H9 (cell line): ENCODE measurements at regions not wholly inside any gene's neighbourhood (a gene's known extent, or its start where the extent isn't known, plus 50 kb on each side); places are given as distances from the start of the nearest gene placed in this dataset.

ENCODE experiments used
- DNase-seq: peaks from one replicate; pipeline ENCODE4 v3.0.0-alpha.2; 2017
- H2AFZ ChIP-seq: one replicate; pipeline ENCODE4 v1.6.1; 2013; ENCODE audit warnings: mild to moderate bottlenecking, low read length, control low read depth, moderate library complexity
- H2AK5ac ChIP-seq: 2 replicates; pipeline ENCODE4 v1.6.1; 2013; ENCODE audit warnings: low read length, control low read depth, mixed read lengths; ENCODE audit not compliant: insufficient read length
- H2BK120ac ChIP-seq: one replicate; pipeline ENCODE4 v1.6.1; 2013; ENCODE audit warnings: low read depth, mild to moderate bottlenecking, low read length, control low read depth, inconsistent platforms; ENCODE audit not compliant: poor library complexity, severe bottlenecking
- H2BK12ac ChIP-seq: 2 replicates; pipeline ENCODE4 v1.6.1; 2013; ENCODE audit warnings: low read length, control low read depth, mixed read lengths, low read depth; ENCODE audit not compliant: insufficient read length
- H2BK15ac ChIP-seq: 2 replicates; pipeline ENCODE4 v1.6.1; 2013; ENCODE audit warnings: low read depth, low read length, control low read depth
- H2BK20ac ChIP-seq: one replicate; pipeline ENCODE4 v1.6.1; 2013; ENCODE audit warnings: low read depth, mild to moderate bottlenecking, low read length, control low read depth, inconsistent platforms; ENCODE audit not compliant: poor library complexity, severe bottlenecking
- H2BK5ac ChIP-seq: 2 replicates; pipeline ENCODE4 v1.6.1; 2013; ENCODE audit warnings: low read length, control low read depth, mixed read lengths; ENCODE audit not compliant: insufficient read length
- H3K14ac ChIP-seq: 2 replicates; pipeline ENCODE4 v1.6.1; 2013; ENCODE audit warnings: low read length, control low read depth; ENCODE audit not compliant: insufficient read depth
- H3K18ac ChIP-seq: 2 replicates; pipeline ENCODE4 v1.6.1; 2013; ENCODE audit warnings: low read depth, mild to moderate bottlenecking, mixed read lengths, low read length, control low read depth; ENCODE audit not compliant: insufficient read length
- H3K23ac ChIP-seq: 2 replicates; pipeline ENCODE4 v1.6.1; 2013; ENCODE audit warnings: low read length, control low read depth, mixed read lengths, low read depth; ENCODE audit not compliant: insufficient read length
- H3K23me2 ChIP-seq: 2 replicates; pipeline ENCODE4 v1.6.1; 2013; ENCODE audit warnings: low read depth, mild to moderate bottlenecking, mixed read lengths, low read length, control low read depth; ENCODE audit not compliant: insufficient read length, poor library complexity, severe bottlenecking
- H3K27ac ChIP-seq: 2 replicates; pipeline ENCODE4 v1.5.1; 2013; ENCODE audit warnings: low read length, control low read depth, mixed read lengths, low read depth; ENCODE audit not compliant: insufficient read length
- H3K27me3 ChIP-seq: 2 replicates; pipeline ENCODE4 v1.6.1; 2013; ENCODE audit warnings: low read length, control low read depth, inconsistent platforms; ENCODE audit not compliant: insufficient read depth
- H3K4ac ChIP-seq: 2 replicates; pipeline ENCODE4 v1.6.1; 2013; ENCODE audit warnings: low read depth, mild to moderate bottlenecking, control low read depth, inconsistent platforms, low read length, moderate library complexity
- H3K4me1 ChIP-seq: 2 replicates; pipeline ENCODE4 v1.6.1; 2013; ENCODE audit warnings: low read length, control low read depth, inconsistent platforms; ENCODE audit not compliant: insufficient read depth
- H3K4me2 ChIP-seq: 2 replicates; pipeline ENCODE4 v1.6.1; 2013; ENCODE audit warnings: low read length, control low read depth, mixed read lengths; ENCODE audit not compliant: insufficient read length, insufficient read depth
- H3K56ac ChIP-seq: 2 replicates; pipeline ENCODE4 v1.6.1; 2013; ENCODE audit warnings: low read depth, mild to moderate bottlenecking, mixed read lengths, low read length, control low read depth; ENCODE audit not compliant: insufficient read length
- H3K79me1 ChIP-seq: 2 replicates; pipeline ENCODE4 v1.6.1; 2013; ENCODE audit warnings: low read depth, mild to moderate bottlenecking, moderate library complexity, low read length, control low read depth, inconsistent platforms; ENCODE audit not compliant: insufficient read depth, poor library complexity, severe bottlenecking
- H3K79me2 ChIP-seq: 2 replicates; pipeline ENCODE4 v1.6.1; 2013; ENCODE audit warnings: low read length, control low read depth, inconsistent platforms; ENCODE audit not compliant: insufficient read depth
- H3K9ac ChIP-seq: 2 replicates; pipeline ENCODE4 v1.6.1; 2013; ENCODE audit warnings: low read length, control low read depth, mixed read lengths; ENCODE audit not compliant: insufficient read length; ENCODE audit errors: extremely low read depth
- H3K9me3 ChIP-seq: one replicate; pipeline ENCODE4 v1.6.1; 2013; ENCODE audit warnings: low read depth, low read length, inconsistent platforms; ENCODE audit not compliant: control insufficient read depth
- H3T11ph ChIP-seq: one replicate; pipeline ENCODE4 v1.6.1; 2013; ENCODE audit warnings: mild to moderate bottlenecking, low read length, control low read depth, inconsistent platforms
- H4K20me1 ChIP-seq: one replicate; pipeline ENCODE4 v1.6.1; 2013; ENCODE audit not compliant: control insufficient read depth, insufficient read length, insufficient read depth
- H4K5ac ChIP-seq: 2 replicates; pipeline ENCODE4 v1.6.1; 2013; ENCODE audit warnings: low read depth, mild to moderate bottlenecking, mixed read lengths, low read length, control low read depth; ENCODE audit not compliant: insufficient read length
- H4K8ac ChIP-seq: replicated peaks from 2 replicates; pipeline ENCODE4 v1.6.1; 2013; ENCODE audit warnings: low read length, control low read depth, mixed read lengths, low read depth; ENCODE audit not compliant: insufficient read length
- H4K91ac ChIP-seq: 2 replicates; pipeline ENCODE4 v1.6.1; 2013; ENCODE audit warnings: low read depth, mild to moderate bottlenecking, moderate library complexity, mixed read lengths, low read length, control low read depth; ENCODE audit not compliant: insufficient read length
- H3K27ac Mint-ChIP-seq, 3 experiments: 2 replicates in 2 of 3; 3 replicates in 1 of 3; pipeline ENCODE4 v1.8.0; 2020 to 2021; ENCODE audit warnings: mixed read lengths in 3 of 3, mild to moderate bottlenecking in 1 of 3, moderate library complexity in 1 of 3
- H3K27me3 Mint-ChIP-seq: 2 replicates; pipeline ENCODE4 v1.8.0; 2021; ENCODE audit warnings: low read depth, mild to moderate bottlenecking, moderate library complexity, mixed read lengths
- H3K36me3 Mint-ChIP-seq, 3 experiments: 2 replicates in 2 of 3; 3 replicates in 1 of 3; pipeline ENCODE4 v1.8.0; 2020 to 2021; ENCODE audit warnings: low read depth in 3 of 3, mixed read lengths in 3 of 3; ENCODE audit not compliant: insufficient read depth in 1 of 3
- H3K4me1 Mint-ChIP-seq, 2 experiments: 2 replicates each; pipeline ENCODE4 v1.8.0; 2020; ENCODE audit warnings: mixed read lengths in 2 of 2
- H3K4me3 Mint-ChIP-seq, 2 experiments: 2 replicates in 1 of 2; 3 replicates in 1 of 2; pipeline ENCODE4 v1.8.0; 2020 to 2021; ENCODE audit warnings: mild to moderate bottlenecking in 2 of 2, mixed read lengths in 2 of 2, moderate library complexity in 1 of 2
- H3K9me3 Mint-ChIP-seq, 2 experiments: 2 replicates in 1 of 2; 3 replicates in 1 of 2; pipeline ENCODE4 v1.8.0; 2020; ENCODE audit warnings: mild to moderate bottlenecking in 2 of 2, mixed read lengths in 2 of 2, moderate library complexity in 1 of 2
- CTCF ChIP-seq: fragments of 200-600 bp; sonication (generic); conservative IDR thresholded peaks from 3 replicates; pipeline ENCODE4 v1.8.0; 2021; ENCODE audit warnings: antibody characterized with exemption, mild to moderate bottlenecking
- WGBS: extraction: QIAGEN DNeasy Blood & Tissue Kit; methylation state at CpG from one replicate; pipeline ENCODE4 v1.1.7; 2013; ENCODE audit warnings: missing lambda C conversion rate, low lambda C conversion rate, mixed read lengths; ENCODE audit not compliant: insufficient read length; ENCODE audit errors: extremely low coverage; 5-methylcytosine and 5-hydroxymethylcytosine counted together

GRCh38 chr12:131449027-131449426, 261.9 kb upstream of the SFSWAP start:
- Histone ChIP-seq H2AK5ac (no peak overlapping the region), H3K4me2 (no peak overlapping the region), H3K27me3 (no peaks in the 10 kb centered on the region), H3K9me3 (no peaks in the 10 kb centered on the region), H3K14ac (no peak overlapping the region), H2BK12ac (no peak overlapping the region), H4K5ac (no peak overlapping the region), H3K4ac (no peak overlapping the region), H3K9ac (no peak overlapping the region), H3K23ac (no peak overlapping the region), H3K18ac (no peak overlapping the region), H3K79me2 (no peaks in the 10 kb centered on the region), H2BK5ac (no peak overlapping the region), H2BK20ac (no peak overlapping the region), H4K20me1 (no peaks in the 10 kb centered on the region), H3T11ph (no peak overlapping the region), H3K4me1 (no peaks in the 10 kb centered on the region), H3K23me2 (no peaks in the 10 kb centered on the region), H2BK120ac (no peak overlapping the region), H3K79me1 (no peaks in the 10 kb centered on the region), H2BK15ac (no peak overlapping the region), H2AFZ (no peak overlapping the region), H4K8ac (no peak overlapping the region), H3K27ac (no peak overlapping the region), H3K56ac (no peak overlapping the region), H4K91ac (no peak overlapping the region)
- H3K4me3 Mint-ChIP-seq: no peak overlapping the region
- H3K36me3 Mint-ChIP-seq: peaks cover 0 to 5% (median 0%) of the 10 kb centered on the region in 3 experiments; a peak in 2 of 7 replicates
- no peak overlapping the region for H3K27ac Mint-ChIP-seq
- H3K27me3 Mint-ChIP-seq: no peaks in the 10 kb centered on the region; the same call in 1 of the 2 replicates
- no peak for DNase-seq
- H3K4me1 Mint-ChIP-seq: peaks cover 8 to 26% of the 10 kb centered on the region in 2 experiments
- TF ChIP-seq CTCF: no peak
- H3K9me3 Mint-ChIP-seq: peaks cover 0 to 20% of the 10 kb centered on the region in 2 experiments; a peak in 4 of 5 replicates
- WGBS: no CpG with 5 or more reads among the region's 6 CpGs
